Fibroblast of mammary gland (primary cell): ENCODE measurements at regions not wholly inside any gene's neighbourhood (a gene's known extent, or its start where the extent isn't known, plus 50 kb on each side); places are given as distances from the start of the nearest gene placed in this dataset.

Experiments
- DNase-seq: peaks from one replicate; pipeline ENCODE4 v3.0.0-alpha.2; 2010; ENCODE audit warnings: low read depth
- H3K4me3 ChIP-seq: 2 replicates; pipeline ENCODE4 v1.5.1; 2011; ENCODE audit warnings: low read depth, mild to moderate bottlenecking, low read length, moderate library complexity; ENCODE audit not compliant: control insufficient read depth
- TF ChIP-seq, protein P1 (sequence below): conservative IDR thresholded peaks from 2 replicates; pipeline ENCODE4 v1.5.1; 2011; ENCODE audit warnings: low read depth, low read length, inconsistent platforms; ENCODE audit not compliant: control insufficient read depth, insufficient read depth

DNA sequence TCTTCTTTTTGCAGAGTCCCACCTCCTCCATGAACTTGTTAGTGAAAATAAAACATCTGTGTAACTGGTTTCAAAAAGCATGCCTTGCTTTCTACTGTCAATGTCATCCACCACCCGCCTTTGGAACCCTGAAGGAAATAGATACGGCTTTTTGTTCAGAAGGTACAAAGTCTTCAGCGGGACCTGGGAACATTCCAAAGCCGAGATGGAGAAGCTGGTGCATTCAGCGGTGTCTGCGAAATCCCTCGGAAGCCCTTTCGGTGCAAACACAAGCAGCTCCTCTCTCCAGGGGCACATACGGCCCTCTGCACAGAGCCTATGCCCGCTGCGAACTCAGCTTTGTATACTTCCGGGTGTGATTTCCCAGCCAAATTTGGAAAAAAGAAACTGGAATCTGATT is 555.8 kb upstream of the SALL3 start:
- TF ChIP-seq, protein P1, sequence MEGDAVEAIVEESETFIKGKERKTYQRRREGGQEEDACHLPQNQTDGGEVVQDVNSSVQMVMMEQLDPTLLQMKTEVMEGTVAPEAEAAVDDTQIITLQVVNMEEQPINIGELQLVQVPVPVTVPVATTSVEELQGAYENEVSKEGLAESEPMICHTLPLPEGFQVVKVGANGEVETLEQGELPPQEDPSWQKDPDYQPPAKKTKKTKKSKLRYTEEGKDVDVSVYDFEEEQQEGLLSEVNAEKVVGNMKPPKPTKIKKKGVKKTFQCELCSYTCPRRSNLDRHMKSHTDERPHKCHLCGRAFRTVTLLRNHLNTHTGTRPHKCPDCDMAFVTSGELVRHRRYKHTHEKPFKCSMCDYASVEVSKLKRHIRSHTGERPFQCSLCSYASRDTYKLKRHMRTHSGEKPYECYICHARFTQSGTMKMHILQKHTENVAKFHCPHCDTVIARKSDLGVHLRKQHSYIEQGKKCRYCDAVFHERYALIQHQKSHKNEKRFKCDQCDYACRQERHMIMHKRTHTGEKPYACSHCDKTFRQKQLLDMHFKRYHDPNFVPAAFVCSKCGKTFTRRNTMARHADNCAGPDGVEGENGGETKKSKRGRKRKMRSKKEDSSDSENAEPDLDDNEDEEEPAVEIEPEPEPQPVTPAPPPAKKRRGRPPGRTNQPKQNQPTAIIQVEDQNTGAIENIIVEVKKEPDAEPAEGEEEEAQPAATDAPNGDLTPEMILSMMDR = no peak
- no peak overlapping the region for H3K4me3 ChIP-seq
- no peak for DNase-seq

DNA sequence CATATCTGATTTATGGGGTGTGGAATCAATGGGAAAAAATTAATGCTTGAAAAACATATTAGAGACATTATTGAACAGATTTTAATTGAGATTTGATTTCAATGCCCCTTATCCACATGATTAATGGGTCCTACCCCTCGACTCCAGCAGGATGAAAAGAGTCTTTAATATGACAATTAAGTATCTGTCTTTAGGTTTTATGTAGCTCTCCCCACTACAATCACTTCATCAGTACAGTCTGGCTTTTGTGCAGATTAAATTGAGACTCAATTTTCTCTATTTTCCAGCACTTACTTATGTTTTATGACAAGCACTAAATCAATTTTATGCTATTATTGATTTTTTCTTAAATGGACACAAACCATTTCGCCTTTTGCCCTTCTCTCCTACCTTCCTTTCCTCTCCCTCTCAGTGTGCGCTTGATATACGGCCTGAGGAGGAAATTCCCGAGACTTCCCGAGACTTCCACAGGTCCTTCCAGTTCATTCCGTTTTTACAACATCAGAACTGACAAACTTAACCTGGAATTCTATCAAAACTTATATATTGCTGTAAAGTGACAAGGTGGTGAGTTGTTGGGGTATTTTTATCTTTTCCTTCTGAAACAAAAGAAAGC is 555.1 kb upstream of the SALL3 start:
- no peak overlapping the region for H3K4me3 ChIP-seq
- TF ChIP-seq, protein P1 = no peak
- no peak for DNase-seq

DNA sequence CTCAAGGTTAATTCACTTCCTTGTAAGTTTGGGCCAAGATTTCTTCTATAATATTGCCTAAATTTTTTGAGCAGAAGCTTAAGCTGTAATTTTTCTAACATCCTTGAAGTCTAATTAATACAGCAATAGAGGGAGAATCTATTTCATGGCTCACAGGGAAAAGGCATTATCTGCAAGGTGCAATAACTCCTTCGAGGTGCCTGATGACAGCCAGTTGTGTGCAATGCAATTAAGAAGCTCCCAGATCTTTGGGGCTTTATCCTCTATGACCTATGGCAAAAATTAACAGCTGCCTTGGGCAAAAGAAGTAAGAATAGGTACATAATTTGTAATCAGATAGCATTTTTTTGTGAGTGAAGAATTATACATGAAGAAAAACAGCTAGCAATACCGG is 554.6 kb upstream of the SALL3 start:
- no peak for DNase-seq
- H3K4me3 ChIP-seq = no peak overlapping the region
- TF ChIP-seq, protein P1 = no peak

DNA sequence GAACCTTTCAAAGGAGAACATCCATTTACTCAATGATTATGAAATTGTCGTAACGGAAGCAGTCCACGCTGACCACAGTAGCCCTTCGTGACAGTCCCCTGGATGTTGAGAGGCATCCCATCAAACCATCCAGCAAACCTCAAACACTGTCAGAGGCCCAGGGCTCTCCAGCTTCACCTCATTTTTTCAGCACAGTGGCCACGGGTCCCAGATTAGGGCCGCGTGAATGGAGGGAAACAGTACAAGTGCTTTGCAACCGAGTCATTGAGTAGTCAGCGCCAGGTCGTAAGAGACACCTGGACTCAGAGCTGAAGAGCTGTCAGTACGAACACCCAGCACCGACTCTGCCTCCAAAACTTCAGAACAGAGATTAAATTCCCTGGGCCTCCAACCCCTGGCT is 552.5 kb upstream of the SALL3 start:
- H3K4me3 ChIP-seq = no peak overlapping the region
- TF ChIP-seq, protein P1 = no peak
- DNase-seq = no peak

DNA sequence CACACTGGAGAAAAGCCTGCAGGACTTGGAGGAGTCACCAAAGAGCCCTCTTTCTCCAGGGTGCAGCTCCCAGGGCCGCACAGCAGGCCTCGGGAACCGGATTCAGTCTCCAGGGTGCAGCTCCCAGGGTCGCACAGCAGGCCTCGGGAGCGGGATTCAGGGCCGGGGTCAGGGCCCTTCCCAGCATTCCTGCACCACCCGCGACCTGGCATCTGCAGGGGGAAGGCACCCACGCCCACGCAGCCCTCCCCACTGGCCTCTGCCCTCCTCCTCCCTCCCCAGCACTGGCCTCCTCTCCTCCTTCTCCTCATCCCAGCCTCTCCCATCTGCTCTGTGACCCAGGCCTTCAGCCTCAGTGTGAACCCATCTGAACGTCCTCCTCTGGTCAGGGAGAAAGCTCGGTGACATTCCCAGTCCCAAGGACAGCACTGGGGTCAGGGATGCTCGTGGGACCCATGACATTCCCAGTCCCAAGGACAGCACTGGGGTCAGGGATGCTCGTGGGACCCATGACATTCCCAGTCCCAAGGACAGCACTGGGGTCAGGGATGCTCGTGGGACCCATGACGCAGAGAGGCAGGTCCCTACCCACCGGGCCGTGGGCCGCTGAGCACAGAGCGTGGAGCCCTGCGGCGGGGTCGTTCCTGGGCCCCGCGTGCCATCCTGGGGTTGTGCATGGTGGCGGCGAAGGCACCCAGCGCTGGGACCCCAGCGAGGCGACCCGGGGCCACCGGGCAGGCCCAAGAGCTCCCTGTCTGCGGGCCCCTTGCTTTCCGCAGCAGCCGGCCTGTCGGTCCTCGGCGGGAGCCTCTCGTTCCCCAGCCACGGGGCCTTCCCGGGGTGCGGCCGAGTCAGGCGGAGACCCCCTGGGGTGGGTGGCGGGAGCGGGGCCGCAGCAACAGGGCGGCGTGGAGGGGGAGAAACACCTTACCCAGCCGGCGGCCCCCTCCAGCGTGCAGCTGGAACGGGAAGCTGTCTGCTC is 550.2 kb upstream of the SALL3 start:
- no peak overlapping the region for H3K4me3 ChIP-seq
- no peak for DNase-seq
- TF ChIP-seq, protein P1 = no peak

DNA sequence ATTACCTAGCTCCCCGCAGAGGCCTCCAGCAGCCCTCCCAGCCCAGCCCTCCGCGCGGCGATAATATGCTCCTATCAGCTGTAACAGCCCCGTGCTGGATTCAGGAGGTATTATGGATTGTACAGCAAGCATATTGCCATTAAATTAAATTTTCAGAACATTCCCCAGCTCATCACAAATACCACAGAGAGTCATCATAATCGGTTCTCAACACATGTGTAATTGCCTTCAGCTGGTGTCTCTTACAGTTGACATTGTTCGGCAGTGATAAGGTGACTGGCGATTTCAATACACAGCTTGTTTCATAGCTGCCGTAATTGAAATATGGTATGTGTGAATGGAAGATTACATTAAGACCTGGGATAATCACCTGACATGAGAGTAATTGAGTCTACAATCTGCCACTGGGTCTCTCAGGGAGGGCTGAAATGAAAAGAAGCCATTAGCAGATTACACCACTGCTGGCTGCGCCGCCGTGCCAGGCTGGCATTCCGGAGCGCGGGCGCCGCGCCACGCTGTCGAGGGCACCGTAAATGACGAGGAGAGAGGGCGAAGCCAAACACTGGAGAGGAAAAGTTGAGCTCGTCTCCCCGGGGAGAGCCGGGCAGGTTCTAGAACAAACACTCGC is 549.4 kb upstream of the SALL3 start:
- TF ChIP-seq, protein P1 = no peak
- no peak overlapping the region for H3K4me3 ChIP-seq
- DNase-seq = no peak
